HG02798 (cell line): ENCODE measurements at regions not wholly inside any gene's neighbourhood (a gene's known extent, or its start where the extent isn't known, plus 50 kb on each side); places are given as distances from the start of the nearest gene placed in this dataset.
"Not testable (repeated sequence)": the region's sequence is repeated elsewhere in the genome, so short reads cannot be mapped to it uniquely, and the experiment has no call there.

ENCODE experiments used
- ATAC-seq: cut with Tn5 transposase; IDR thresholded peaks from one replicate; pipeline ENCODE4 v1.9.1; 2021; ENCODE audit warnings: mild to moderate bottlenecking; ENCODE audit not compliant: unreplicated experiment, poor library complexity

- ATAC-seq, result no peak
Observed at GRCh38 chr3:80785475-80785874, 976.0 kb downstream of the GBE1 start.

GRCh38 chr3:80771085-80771484, 990.4 kb downstream of the GBE1 start:
- no peak for ATAC-seq

- no peak for ATAC-seq
Observed at GRCh38 chr3:80770106-80771074, 991.1 kb downstream of the GBE1 start.

GRCh38 chr3:80769683-80770082, 991.8 kb downstream of the GBE1 start:
- ATAC-seq, result no peak

GRCh38 chr3:80767604-80768003, 993.8 kb downstream of the GBE1 start:
- ATAC-seq, result no peak

- ATAC-seq, result no peak
Observed at GRCh38 chr3:80754969-80755368, 987.2 kb upstream of the ROBO1 start.

GRCh38 chr3:80753021-80753420, 985.2 kb upstream of the ROBO1 start:
- no peak for ATAC-seq

GRCh38 chr3:80750637-80751036, 982.8 kb upstream of the ROBO1 start:
- ATAC-seq, result no peak

GRCh38 chr3:80734920-80735319, 967.1 kb upstream of the ROBO1 start:
- ATAC-seq, result no peak

- no peak for ATAC-seq
Observed at GRCh38 chr3:80734483-80734882, 966.7 kb upstream of the ROBO1 start.

- ATAC-seq, result no peak
Observed at GRCh38 chr3:80733522-80734176, 965.9 kb upstream of the ROBO1 start.

- not testable (repeated sequence) for ATAC-seq
Observed at GRCh38 chr3:80727561-80727960, 959.8 kb upstream of the ROBO1 start.

- ATAC-seq, result not testable (repeated sequence)
Observed at GRCh38 chr3:80709597-80710322, 942.0 kb upstream of the ROBO1 start.

GRCh38 chr3:80705290-80705689, 937.5 kb upstream of the ROBO1 start:
- ATAC-seq, result no peak

- no peak for ATAC-seq
Observed at GRCh38 chr3:80701349-80701748, 933.6 kb upstream of the ROBO1 start.

GRCh38 chr3:80697291-80697690, 929.5 kb upstream of the ROBO1 start:
- ATAC-seq, result no peak

- ATAC-seq, result no peak
Observed at GRCh38 chr3:80696280-80696679, 928.5 kb upstream of the ROBO1 start.

- ATAC-seq, result no peak
Observed at GRCh38 chr3:80688814-80689213, 921.0 kb upstream of the ROBO1 start.

- ATAC-seq, result no peak
Observed at GRCh38 chr3:80682951-80683350, 915.2 kb upstream of the ROBO1 start.

GRCh38 chr3:80682235-80682634, 914.4 kb upstream of the ROBO1 start:
- no peak for ATAC-seq

- no peak for ATAC-seq
Observed at GRCh38 chr3:80677796-80678195, 910.0 kb upstream of the ROBO1 start.
